ENCODE measurements at regions not wholly inside any gene's neighbourhood (a gene's known extent, or its start where the extent isn't known, plus 50 kb on each side); places are given as distances from the start of the nearest gene placed in this dataset.
"Not testable (repeated sequence)": the region's sequence is repeated elsewhere in the genome, so short reads cannot be mapped to it uniquely, and the experiment has no call there.

DNA sequence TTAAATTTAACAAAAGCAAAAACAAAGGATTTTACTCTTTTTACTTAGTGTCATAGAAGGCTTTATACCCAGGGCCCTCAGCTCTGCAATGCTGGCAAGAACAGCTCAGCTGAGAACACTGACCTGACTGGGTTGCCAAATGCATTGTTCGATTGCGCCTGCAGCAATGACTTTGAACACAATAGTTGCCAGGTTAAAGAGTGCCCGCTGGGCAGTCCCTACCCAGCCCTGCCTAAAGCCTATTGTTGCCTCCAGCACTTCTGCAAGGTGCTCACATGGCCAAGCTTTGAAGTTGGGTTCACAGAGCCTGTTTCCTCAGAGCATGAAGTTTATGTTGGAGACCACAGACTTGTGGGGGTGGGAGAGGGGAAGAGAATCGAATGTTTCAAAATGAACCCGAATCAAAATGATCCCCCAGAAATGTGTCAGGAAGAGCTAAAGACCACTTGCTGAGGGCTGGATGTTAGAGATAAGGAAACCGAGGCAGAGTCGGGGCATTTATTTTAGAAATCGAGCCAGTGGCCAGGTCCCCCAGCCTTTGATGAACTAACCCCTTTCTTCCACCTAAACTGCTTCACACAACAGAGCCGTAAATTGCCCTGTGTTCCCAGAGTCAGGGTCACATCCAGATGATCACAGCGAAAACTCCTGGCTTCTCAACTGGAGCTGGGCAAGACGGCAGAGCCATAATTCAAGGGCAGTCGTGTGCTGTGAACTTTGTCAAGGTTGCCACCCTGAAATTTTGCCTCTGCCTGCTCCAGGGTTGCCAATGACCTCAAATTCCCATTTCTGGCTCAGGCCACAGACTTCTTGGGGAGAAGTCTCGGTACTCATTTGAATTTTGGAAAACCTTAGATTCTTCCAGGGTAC, 55.0 kb downstream of the FOXA2 start:
- no peak for DNase-seq

DNA sequence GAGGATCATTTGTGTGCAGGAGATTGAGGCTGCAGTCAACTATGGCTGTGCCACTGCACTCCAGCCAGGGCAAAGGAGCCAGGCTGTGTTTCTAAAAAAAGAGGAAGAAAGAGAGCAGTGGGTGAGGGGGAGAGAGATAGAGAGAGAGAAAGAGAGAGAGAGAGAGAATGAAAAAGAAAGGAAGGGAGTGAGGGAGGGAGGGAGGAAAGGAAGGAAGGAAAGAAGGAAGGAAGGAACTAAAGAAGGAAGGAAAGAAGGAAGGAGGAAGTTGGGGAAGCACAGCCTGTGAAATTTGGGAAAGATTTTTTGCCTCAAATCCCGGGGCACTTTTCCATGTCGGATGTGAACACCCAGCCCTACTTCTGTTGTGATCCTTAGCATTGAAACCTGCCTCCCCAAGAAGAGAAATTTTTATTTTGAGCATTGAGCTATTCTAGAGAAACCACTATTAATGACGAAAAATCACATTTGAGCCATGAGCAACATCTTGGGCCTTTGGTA, 57.8 kb downstream of the FOXA2 start:
- no peak for DNase-seq

DNA sequence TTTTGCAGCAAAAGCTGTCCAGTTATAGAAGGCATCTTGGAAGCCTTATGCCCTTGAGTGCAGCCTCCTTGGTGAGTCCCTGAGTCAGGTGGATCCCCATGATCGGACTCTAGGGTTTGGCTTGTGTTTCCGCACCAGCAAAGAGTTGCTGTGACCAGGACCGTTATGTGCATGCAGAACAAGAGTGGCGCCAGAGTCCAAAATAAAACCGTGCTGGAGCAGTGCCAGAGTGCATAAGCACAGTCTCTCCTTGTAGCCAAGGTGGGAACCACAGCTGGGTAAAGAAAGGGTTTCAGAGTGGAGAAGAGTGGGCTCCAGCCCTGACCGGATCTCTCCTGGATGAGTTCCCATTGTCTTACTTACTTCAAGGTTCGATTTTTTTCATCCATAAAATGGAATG, 58.6 kb downstream of the FOXA2 start:
- DNase-seq = no peak

DNA sequence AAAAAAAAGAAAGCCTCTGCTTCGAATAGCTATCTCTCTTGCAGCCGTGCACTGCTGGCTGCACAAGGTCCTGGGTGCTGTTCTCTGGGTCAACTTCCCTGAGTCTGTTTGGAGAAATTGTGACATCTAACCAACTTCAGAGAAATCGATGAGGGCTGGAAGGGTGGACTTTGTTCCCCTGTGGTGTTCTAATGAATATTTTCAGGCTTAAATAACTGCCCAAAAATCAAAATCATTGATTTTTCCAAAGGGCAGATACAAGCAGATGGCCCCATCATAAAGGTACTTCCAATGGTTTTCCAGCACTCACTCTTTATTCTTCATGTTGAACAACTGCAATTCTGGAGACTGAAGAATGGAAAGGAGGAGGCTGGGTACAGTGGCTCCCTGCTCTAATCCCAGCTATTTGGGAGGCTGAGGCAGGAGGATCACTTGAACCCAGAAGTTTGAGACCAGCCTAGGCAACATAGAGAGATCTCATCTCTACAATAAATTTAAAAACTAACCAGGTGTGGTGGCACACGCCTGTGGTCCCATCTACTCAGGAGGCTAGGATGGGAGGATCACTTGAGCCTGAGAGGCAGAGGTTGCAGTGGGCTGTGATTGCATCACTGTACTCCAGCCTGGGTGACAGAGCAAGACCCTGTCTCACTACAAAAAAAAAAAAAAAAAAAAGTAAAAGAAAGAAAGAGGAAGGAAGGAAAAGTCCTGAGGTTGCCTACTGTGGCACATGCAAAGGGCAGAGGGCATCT, 59.1 kb downstream of the FOXA2 start:
- DNase-seq = no peak

DNA sequence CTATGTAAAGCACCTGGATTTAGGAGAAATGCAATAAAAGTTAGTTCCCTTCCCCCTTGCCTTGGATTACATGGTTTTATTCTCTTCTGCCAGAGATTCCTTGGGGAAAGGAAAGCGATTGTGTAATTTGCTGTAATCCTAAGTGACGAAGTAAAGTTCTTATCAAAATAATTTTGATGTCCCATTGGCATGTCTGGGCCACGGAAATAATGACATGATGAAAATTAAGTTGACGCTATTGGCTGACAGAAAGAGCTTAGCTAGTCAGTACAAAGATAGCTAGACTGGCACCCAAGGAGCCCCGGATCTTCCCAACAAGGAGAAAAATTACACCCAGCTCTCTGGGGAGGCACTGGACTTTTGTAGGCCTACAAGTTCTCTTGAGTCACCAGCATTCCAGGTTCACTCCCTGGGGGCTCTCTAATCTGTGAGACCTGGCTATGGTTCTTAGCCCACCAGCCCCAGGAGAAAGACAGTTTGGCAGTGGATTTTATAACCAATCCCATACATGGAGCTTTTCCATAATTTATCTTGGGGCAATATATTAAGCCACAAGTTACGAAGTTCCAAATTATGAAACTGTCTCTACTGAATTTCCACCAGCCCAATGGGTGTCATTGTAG, 59.9 kb downstream of the FOXA2 start:
- no peak for DNase-seq

DNA sequence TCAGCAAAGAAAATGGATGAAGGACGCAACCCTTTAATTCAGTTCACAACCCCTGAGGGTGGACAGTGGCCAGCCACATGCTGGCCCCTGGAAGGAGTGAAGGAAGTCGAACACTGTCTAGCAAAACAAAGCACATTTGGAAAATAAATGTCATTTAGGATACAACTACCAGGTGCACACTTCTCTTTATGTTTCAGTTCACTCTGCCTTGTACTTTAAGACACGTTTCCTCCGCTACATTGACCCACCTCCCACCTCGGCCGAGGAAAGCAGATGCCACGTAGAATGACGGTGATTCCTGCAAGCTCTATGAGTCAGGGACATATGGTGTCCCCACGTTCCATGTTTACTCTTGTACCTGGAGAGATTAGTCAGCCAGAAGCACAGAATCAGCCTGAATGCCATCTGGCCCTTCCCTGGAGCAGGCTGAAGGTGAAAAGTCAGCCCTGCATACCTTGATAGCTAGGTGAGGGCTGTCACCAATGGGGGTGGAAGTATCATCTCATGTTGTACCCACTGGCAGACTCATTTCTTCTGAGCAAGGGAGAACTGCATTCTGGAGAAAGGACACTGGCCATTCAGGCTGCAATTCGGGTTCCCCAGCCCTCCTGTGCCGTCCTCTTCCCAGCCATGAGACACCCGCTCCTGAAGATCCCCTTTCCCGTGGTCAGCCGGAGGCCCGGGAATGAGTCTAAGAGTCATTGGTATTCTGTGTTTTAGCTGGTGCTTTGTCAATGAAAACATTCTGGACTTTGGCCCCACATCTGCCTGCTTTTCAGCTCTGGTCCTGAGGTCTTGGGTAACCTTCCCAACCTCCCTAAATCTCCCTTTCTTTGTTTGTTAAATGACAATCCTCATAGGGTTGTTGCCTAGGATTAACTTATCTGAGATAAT, 60.6 kb downstream of the FOXA2 start:
- no peak for DNase-seq

DNA sequence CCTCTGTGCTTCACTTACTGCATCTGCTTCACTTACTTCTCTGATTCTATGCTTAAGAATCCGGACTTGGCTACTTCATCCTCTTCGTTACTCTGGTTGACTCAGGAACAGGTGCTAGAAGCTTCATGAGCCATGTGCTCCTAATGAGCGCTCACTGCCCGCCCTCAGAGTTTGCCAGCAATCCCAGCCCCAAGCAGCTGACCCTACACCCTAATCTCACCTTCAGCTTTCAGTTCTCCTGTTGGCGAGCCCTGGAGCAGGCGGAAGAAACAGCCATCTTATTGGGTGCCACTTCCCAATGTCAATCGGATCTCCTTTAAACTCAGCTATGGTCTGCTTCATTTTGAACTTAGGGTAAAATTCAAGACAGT, 61.3 kb downstream of the FOXA2 start:
- DNase-seq = no peak

DNA sequence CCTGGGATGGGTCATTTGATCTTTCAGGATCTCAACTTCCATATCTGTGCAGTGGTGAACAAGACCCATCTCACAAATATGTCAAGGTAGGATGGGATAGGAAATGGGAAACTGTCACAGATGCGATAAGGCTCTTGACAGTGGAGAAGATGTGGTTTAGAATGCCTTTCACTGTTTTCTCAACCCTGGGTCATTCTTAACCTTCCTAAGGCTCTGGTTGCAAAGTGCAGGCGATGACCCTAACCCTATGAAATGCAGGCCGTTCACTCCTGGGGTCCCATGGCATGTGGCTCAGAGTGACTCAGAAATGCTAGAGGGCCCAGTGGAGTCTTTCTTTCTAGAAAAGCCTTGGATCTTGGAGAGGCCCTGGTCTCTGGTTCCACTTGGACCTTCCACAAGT, 61.7 kb downstream of the FOXA2 start:
- no peak for DNase-seq

DNA sequence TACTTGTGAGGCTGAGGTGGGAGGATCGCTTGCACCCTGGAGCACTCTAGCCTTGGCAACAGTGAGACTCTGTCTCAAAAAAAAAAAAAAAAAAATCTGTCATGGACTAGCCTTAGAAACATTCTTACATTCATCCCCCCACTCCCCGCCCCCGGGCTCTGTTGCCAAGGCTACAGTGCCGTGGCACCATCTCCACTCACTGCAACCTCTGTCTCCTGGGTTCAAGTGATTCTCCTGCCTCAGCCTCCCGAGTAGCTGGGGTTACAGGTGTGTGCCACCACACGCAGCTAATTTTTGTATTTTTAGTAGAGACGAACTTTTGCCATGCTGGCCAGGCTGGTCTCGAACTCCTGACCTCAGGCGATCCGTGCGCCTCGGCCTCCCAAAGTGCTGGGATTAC, 62.4 kb downstream of the FOXA2 start:
- DNase-seq = not testable (repeated sequence)

DNA sequence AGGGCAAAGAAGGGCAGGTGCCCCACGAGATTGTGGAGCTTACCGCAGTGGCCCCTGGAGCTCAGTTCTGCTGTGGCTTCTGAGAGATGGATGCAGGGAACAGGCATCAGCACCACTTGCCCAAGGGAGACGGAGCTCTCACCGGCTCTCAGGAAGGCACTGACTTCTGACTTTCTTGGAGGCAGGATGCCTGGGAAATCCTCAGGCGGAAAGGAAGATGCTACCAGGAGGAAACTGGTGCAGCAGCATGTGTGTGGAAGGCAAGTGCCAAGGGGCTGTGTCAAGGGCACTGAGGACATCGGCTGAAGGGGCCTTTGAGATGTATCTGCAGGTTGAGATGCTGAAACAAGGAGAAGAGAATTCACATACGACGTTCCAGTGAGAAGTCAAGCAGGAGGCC, 64.0 kb downstream of the FOXA2 start:
- no peak for DNase-seq

DNA sequence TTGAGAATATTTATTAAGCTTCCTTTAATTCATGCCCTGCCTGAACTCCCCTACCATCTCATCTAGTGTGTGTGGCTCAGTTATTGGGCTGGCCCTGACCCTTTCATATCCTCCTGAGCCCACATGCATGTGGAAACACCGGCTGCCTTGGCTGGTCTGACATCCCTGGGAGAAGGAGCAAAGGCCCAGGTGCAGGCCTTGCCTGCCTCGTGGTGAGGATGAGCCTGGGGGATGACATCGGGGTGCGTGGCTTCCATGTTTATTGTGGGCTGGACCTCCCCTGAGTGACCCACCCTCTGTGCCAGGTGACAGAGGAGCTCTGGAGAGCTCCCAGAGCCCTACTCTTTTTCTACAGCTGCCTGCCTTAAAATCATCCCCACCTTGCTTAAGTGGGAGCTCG, 69.1 kb downstream of the FOXA2 start:
- DNase-seq = no peak

DNA sequence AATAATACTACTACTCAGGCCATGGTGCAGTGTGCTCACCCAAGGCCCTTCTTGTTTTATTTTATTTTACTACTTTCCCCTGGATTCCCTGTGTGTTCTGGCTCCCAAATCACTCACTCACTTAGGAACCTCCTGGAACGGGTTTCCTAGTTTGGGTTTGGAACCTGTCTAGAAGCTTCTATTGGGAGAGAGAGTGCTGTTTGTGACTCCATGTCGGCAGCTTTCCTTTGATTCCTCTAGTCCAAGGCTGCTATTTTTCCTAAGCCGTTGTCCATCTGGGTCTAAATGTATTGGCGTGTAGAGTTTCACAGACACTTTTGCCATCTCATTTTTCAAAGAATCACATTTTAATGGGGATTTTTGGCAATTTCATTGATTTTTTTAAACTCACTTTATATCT, 70.8 kb downstream of the FOXA2 start:
- no peak for DNase-seq

DNA sequence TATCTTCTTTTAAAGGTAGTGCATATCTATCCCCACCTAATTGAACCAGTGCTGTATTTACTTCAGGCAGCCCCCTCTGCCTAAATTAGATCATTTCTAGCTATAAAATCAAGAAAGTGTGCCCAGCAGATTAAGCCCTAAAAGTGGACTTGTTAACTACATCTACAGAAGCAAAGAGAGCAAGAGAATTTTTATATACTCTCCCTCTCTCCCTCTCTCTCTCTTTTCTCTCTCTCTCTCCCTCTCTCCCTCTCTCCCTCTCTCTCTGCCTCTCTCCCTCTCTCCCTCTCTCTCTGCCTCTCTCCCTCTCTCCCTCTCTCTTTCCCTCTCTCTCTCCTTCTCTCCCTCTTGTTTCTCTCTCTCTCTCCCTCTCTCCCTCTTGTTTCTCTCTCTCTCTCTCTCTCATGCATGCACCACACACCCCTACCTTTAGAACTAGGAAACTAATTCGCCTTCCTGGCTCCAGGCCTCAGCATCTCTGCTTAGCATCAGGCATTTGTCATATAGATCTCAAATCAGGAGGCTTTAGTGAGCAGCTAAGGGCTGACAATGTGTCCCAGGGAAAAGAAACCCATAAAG, 71.4 kb downstream of the FOXA2 start:
- no peak for DNase-seq

DNA sequence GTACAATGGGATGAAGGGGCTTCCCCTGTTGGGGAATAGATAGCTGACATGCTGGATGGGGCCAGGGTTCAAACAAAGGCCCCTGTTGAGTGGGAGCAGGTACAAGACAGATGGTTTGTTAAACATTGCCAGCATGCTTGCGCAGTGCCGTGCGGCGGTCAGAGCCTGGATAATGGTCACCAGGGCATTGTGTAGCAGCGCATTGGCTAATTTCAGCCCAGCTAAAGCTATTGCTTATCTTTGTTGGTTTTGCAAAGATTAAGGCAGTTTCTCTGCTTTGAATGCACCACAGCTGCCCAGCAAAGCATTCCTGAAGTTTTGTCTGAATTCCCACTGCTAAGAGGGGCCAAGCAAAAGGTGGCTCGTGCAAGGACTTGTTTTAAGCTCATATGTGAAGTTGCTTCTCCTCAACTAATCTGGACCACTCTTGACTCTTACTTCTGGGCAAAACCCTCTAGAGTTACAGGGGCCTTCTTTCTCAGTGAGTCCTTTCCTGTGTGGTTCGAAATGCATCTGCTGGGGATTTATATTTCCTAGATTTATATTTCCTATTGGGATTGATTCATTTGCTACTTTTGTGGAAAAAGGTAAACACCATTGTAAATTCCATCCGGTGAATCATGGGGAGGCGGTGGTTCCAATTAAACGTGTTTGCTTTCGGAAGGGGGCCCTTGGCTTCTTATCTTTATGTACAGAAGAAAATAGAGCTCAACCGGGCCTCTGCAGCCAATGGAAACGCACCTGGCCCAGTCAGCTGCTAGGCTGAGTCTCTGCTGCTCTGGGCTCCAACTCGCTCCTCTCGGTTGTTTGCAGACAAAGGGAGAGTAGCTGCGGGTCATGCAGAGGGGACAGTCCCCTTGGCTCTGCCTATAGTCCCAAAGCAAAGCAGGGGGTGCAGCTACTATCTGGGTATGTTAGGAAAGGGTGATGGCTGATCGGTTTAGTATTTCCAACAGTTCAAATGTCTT, 72.1 kb downstream of the FOXA2 start:
- DNase-seq = no peak

DNA sequence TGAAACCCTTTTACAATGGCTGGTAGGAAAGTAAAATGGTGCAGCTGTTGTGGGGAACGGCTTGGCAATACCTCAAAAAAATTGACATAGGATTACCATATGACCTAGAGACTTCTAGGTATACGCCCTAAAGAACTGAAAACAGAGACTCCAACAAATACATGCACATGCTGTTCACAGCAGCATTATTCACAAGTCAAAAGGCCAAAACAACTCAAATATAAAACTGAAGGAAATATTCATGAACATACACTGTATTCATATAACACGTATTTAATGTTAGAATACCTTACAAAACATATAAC, 74.6 kb downstream of the FOXA2 start:
- no peak for DNase-seq

DNA sequence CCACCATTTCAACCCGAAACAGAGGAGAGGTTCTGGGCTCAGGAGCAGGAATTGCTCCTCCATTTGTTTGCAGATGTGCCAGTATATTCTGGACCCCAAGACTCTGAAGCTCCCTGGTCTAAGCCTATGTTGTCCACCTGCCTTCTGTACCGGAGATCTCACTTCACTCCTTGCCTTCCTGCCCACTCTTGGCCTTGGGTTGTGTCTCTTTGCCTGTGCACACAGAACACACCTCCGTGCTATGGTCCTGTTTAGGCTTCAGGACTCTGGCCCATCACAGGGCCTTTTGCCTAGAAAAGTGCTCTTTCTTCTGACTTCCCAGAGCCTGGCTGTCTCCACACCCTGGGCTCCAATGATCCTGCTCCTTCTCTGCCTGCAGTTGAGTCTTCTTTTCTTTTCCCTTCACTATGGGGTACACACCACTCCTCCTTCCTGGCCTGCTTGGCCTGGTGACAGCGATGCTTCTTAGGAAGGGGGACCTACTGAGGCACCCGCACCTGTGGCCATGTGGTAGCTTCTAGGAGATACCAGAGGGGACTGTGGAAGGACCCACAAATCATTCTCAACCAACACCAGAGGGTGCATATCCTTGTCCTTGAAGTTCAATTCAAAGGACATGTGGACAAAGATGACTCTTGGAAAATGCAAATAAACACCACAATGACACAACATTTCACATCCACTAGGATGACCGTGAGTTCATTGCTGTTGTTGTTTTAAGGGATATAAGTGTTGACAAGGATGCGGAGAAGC, 75.1 kb downstream of the FOXA2 start:
- no peak for DNase-seq

DNA sequence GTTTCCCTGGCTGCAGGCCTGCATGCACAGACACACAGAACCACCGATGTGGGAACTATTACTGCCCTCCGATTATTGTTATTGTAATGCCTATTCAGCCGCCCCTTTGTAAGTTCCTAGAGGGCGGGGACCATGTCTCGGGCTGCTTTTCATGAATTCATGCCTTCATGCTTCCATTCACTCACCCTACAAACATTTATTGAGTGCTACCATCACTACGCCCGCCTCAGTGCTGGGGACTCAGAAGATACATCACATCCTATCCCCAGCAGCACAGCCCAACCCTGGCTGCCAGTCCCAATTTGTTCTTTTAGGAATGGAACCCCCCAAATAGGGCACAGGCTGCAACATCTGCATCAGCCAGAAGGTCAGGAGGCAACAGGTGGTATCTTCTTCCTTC, 75.9 kb downstream of the FOXA2 start:
- DNase-seq = no peak

DNA sequence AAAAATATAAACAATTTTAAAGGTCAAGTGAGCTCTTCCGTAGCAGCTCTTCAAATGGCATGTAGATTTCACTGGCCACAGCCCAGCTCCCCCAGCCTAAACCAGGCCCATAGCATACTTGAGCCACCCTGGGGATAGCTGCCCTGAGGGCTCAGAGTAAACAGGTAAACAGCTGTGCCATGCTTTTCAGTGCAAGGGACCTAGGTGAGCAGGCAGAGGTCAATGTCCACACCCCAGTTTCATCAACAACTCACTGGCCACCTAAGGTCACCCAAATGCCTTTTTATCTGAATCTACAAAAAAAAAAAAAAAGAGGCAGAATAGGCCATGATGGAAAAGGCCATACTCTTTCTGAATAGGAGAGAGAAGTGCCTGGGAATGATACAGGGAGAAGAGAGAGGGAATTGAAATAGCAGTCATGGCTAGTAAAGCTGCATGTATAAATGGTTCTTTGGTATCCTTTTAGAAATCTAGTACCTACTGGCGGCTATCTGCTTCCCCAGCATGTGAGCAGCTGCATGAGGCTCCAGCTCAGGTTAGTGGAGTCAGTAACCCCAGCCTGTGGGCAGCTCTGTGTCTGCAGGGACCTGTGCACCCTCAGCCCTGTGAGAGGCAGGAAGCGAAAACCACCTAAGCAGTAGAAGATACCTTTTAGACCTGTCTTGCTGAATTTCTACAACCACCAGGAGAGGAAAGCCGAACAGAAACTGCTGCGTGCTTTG, 77.0 kb downstream of the FOXA2 start:
- no peak for DNase-seq

DNA sequence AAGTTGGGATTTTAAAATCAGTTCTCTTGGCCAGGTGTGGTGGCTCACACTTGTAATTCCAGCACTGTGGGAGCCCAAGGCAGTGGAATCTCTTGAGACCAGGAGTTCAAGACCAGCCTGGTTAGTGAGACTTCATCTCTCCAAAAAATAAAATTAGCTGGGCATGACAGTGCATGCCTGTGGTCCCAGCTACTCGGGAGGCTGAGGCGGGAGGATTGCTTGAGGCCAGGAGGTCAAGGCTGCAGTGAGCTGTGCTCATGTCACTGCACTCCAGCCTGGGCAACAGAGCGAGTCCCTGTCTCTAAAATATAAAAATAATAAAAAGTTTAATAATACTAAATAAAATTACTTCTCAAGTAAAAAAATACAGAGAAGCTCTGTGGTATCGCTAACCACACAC, 77.5 kb downstream of the FOXA2 start:
- DNase-seq = no peak

DNA sequence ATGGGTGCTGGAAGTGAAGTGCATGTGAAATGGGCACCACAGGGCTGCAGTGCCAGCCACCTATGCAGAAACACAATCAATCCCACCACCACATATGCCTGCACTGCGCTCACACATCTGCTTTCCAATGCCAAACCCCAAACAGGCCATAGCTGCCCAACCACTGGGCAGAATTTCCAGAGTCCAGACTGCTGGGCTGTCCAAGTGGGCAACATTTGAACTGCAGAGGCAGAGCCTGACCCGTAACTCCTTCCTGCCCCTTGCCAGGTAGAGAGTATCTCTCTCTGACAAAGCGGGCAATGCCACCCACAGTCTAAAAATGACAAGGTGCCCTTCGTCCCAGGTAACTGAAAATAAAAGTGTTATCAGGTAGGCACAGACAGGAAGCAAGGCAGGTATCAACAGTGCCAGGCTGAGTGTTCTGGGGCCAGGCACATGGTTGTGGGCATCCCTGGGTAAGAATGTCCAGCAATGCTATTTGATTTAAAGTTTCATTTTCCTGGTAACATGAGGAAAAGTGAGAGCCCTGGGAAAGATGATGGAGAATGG, 79.5 kb downstream of the FOXA2 start:
- no peak for DNase-seq

Measured in CD4-positive, alpha-beta T cell treated with Interleukin-17A for 1 hour (primary cell).